Colon (tissue), 2 donors: ENCODE measurements at regions not wholly inside any gene's neighbourhood (a gene's known extent, or its start where the extent isn't known, plus 50 kb on each side); places are given as distances from the start of the nearest gene placed in this dataset.

Experiments
- FAIRE-seq: peaks from 2 replicates; lab custom pipeline; 2012; peaks lifted over from hg19 to GRCh38; lab: Jason Lieb, UNC
- donor health status: control.
- donor health status: control.

- FAIRE-seq, result no peak
Measured at GRCh38 chr1:56188855-56189254, 390.5 kb downstream of the PLPP3 start.

GRCh38 chr1:56188221-56188620, 391.1 kb downstream of the PLPP3 start:
- FAIRE-seq, result no peak

GRCh38 chr1:56187405-56187804, 392.0 kb downstream of the PLPP3 start:
- no peak for FAIRE-seq

GRCh38 chr1:56185493-56185892, 393.9 kb downstream of the PLPP3 start:
- FAIRE-seq, result no peak

- no peak for FAIRE-seq
Measured at GRCh38 chr1:56183151-56183550, 396.2 kb downstream of the PLPP3 start.

GRCh38 chr1:56180520-56181190, 398.7 kb downstream of the PLPP3 start:
- FAIRE-seq, result no peak

- FAIRE-seq, result no peak
Measured at GRCh38 chr1:56179543-56179942, 399.8 kb downstream of the PLPP3 start.

- FAIRE-seq, result no peak
Measured at GRCh38 chr1:56175211-56175610, 404.2 kb downstream of the PLPP3 start.

GRCh38 chr1:56174176-56174885, 405.0 kb downstream of the PLPP3 start:
- no peak for FAIRE-seq

- FAIRE-seq, result no peak
Measured at GRCh38 chr1:56173736-56174135, 405.6 kb downstream of the PLPP3 start.

GRCh38 chr1:56171670-56172069, 407.7 kb downstream of the PLPP3 start:
- no peak for FAIRE-seq

- FAIRE-seq, result no peak
Measured at GRCh38 chr1:56170784-56171320, 408.5 kb downstream of the PLPP3 start.

GRCh38 chr1:56169856-56170255, 409.5 kb downstream of the PLPP3 start:
- FAIRE-seq, result no peak

GRCh38 chr1:56168176-56168575, 411.2 kb downstream of the PLPP3 start:
- no peak for FAIRE-seq

- FAIRE-seq, result no peak
Measured at GRCh38 chr1:56167596-56167995, 411.8 kb downstream of the PLPP3 start.

- no peak for FAIRE-seq
Measured at GRCh38 chr1:56160773-56161315, 418.5 kb downstream of the PLPP3 start.

- no peak for FAIRE-seq
Measured at GRCh38 chr1:56156971-56157876, 422.1 kb downstream of the PLPP3 start.

- FAIRE-seq, result no peak
Measured at GRCh38 chr1:56153276-56153675, 426.1 kb downstream of the PLPP3 start.

GRCh38 chr1:56152635-56153034, 426.7 kb downstream of the PLPP3 start:
- no peak for FAIRE-seq

GRCh38 chr1:56151402-56151801, 428.0 kb downstream of the PLPP3 start:
- no peak for FAIRE-seq

- no peak for FAIRE-seq
Measured at GRCh38 chr1:56150441-56151215, 428.7 kb downstream of the PLPP3 start.
